ENCODE measurements at regions not wholly inside any gene's neighbourhood (a gene's known extent, or its start where the extent isn't known, plus 50 kb on each side); places are given as distances from the start of the nearest gene placed in this dataset.

- no peak for DNase-seq (ENCODE audit: low spot score)
Measured at GRCh38 chr17:70021726-70022125, 53.3 kb upstream of the KCNJ16 start.

- DNase-seq (ENCODE audit: low spot score), result no peak
Measured at GRCh38 chr17:70022175-70022574, 52.9 kb upstream of the KCNJ16 start.

GRCh38 chr17:70024253-70024652, 50.8 kb upstream of the KCNJ16 start:
- no peak for DNase-seq (ENCODE audit: low spot score)

Data from H4 (cell line).